Adipocyte (in vitro differentiated cells): ENCODE measurements at regions not wholly inside any gene's neighbourhood (a gene's known extent, or its start where the extent isn't known, plus 50 kb on each side); places are given as distances from the start of the nearest gene placed in this dataset.

Experiments
- DNase-seq: peaks from one replicate; pipeline ENCODE4 v3.0.0-alpha.2; 2015; ENCODE audit warnings: low read depth
- H3K27me3 ChIP-seq: replicated peaks from 2 replicates; pipeline ENCODE4 v1.7.0; 2013; ENCODE audit warnings: mild to moderate bottlenecking, low read length, moderate library complexity; ENCODE audit not compliant: control insufficient read depth, insufficient read depth
- H3K36me3 ChIP-seq: 2 replicates; pipeline ENCODE4 v1.7.0; 2013; ENCODE audit warnings: low read length, mild to moderate bottlenecking, moderate library complexity; ENCODE audit not compliant: control insufficient read depth, insufficient read depth, severe bottlenecking
- H3K4me1 ChIP-seq: 2 replicates; pipeline ENCODE4 v1.7.0; 2013; ENCODE audit warnings: mild to moderate bottlenecking, low read length, moderate library complexity; ENCODE audit not compliant: control insufficient read depth, insufficient read depth
- H3K4me3 ChIP-seq: 2 replicates; pipeline ENCODE4 v1.7.0; 2013; ENCODE audit warnings: mild to moderate bottlenecking, low read length, moderate library complexity
- H3K9ac ChIP-seq: 2 replicates; pipeline ENCODE4 v1.7.0; 2013; ENCODE audit warnings: mild to moderate bottlenecking, low read length, moderate library complexity
- H3K9me3 ChIP-seq: 2 replicates; pipeline ENCODE4 v1.7.0; 2013; ENCODE audit warnings: mild to moderate bottlenecking, low read length, moderate library complexity; ENCODE audit not compliant: control insufficient read depth

GRCh38 chr16:64158941-64159588 is 962.8 kb downstream of the CDH11 start:
- Histone ChIP-seq H3K4me1 (peaks cover 20% of the 10 kb centered on the region), H3K9ac (no peak overlapping the region), H3K9me3 (no peaks in the 10 kb centered on the region), H3K27me3 (no peaks in the 10 kb centered on the region), H3K36me3 (no peaks in the 10 kb centered on the region), H3K4me3 (no peak overlapping the region)
- DNase-seq = no peak

- Histone ChIP-seq H3K9ac (no peak overlapping the region), H3K9me3 (no peaks in the 10 kb centered on the region), H3K36me3 (no peaks in the 10 kb centered on the region), H3K27me3 (no peaks in the 10 kb centered on the region), H3K4me1 (no peaks in the 10 kb centered on the region), H3K4me3 (no peak overlapping the region)
- DNase-seq = peak; percentile 62
Measured at GRCh38 chr16:64153718-64154117, 968.1 kb downstream of the CDH11 start.

- Histone ChIP-seq H3K27me3 (no peaks in the 10 kb centered on the region), H3K9me3 (no peaks in the 10 kb centered on the region), H3K4me3 (no peak overlapping the region), H3K4me1 (no peaks in the 10 kb centered on the region), H3K9ac (no peak overlapping the region), H3K36me3 (no peaks in the 10 kb centered on the region)
- DNase-seq = peak; percentile 57
Measured at GRCh38 chr16:64151990-64152767, 969.7 kb downstream of the CDH11 start.

- H3K27me3 ChIP-seq = no peaks in the 10 kb centered on the region
- H3K9ac ChIP-seq = no peak overlapping the region
- no peak overlapping the region for H3K4me3 ChIP-seq
- no peaks in the 10 kb centered on the region for H3K36me3 ChIP-seq
- no peaks in the 10 kb centered on the region for H3K4me1 ChIP-seq
- no peaks in the 10 kb centered on the region for H3K9me3 ChIP-seq
- DNase-seq = no peak
Measured at GRCh38 chr16:64150193-64150592, 971.7 kb downstream of the CDH11 start.

GRCh38 chr16:64149756-64150155 is 972.1 kb downstream of the CDH11 start:
- H3K9me3 ChIP-seq = no peaks in the 10 kb centered on the region
- no peak overlapping the region for H3K9ac ChIP-seq
- H3K27me3 ChIP-seq = no peaks in the 10 kb centered on the region
- H3K4me3 ChIP-seq = no peak overlapping the region
- DNase-seq = no peak
- H3K36me3 ChIP-seq = no peaks in the 10 kb centered on the region
- peaks cover 1% of the 10 kb centered on the region for H3K4me1 ChIP-seq

- Histone ChIP-seq H3K9me3 (no peaks in the 10 kb centered on the region), H3K27me3 (no peaks in the 10 kb centered on the region), H3K9ac (no peak overlapping the region), H3K36me3 (no peaks in the 10 kb centered on the region), H3K4me3 (no peak overlapping the region), H3K4me1 (peaks cover 6% of the 10 kb centered on the region)
- DNase-seq = no peak
Measured at GRCh38 chr16:64148356-64148755, 973.5 kb downstream of the CDH11 start.

GRCh38 chr16:64147941-64148340 is 973.9 kb downstream of the CDH11 start:
- no peak for DNase-seq

GRCh38 chr16:64144617-64145016 is 977.2 kb downstream of the CDH11 start:
- H3K36me3 ChIP-seq = no peaks in the 10 kb centered on the region
- no peak overlapping the region for H3K4me3 ChIP-seq
- no peaks in the 10 kb centered on the region for H3K9me3 ChIP-seq
- no peaks in the 10 kb centered on the region for H3K27me3 ChIP-seq
- DNase-seq = peak; percentile 63
- H3K9ac ChIP-seq = no peak overlapping the region
- peaks cover 6% of the 10 kb centered on the region for H3K4me1 ChIP-seq

More at GRCh38 chr16:64147941-64148340, 973.9 kb downstream of the CDH11 start:
- Histone ChIP-seq H3K9me3 (no peaks in the 10 kb centered on the region), H3K27me3 (no peaks in the 10 kb centered on the region), H3K9ac (no peak overlapping the region), H3K4me3 (no peak overlapping the region), H3K36me3 (no peaks in the 10 kb centered on the region), H3K4me1 (peaks cover 6% of the 10 kb centered on the region)

- Histone ChIP-seq H3K4me1 (peaks cover 4% of the 10 kb centered on the region), H3K4me3 (no peak overlapping the region), H3K9ac (no peak overlapping the region), H3K27me3 (no peaks in the 10 kb centered on the region), H3K9me3 (no peaks in the 10 kb centered on the region), H3K36me3 (no peaks in the 10 kb centered on the region)
- no peak for DNase-seq
Measured at GRCh38 chr16:64138621-64139020, 983.2 kb downstream of the CDH11 start.

- Histone ChIP-seq H3K9ac (no peak overlapping the region), H3K4me3 (no peak overlapping the region), H3K4me1 (peaks cover 10% of the 10 kb centered on the region), H3K27me3 (no peaks in the 10 kb centered on the region), H3K9me3 (no peaks in the 10 kb centered on the region), H3K36me3 (no peaks in the 10 kb centered on the region)
- DNase-seq = no peak
Measured at GRCh38 chr16:64138006-64138405, 983.9 kb downstream of the CDH11 start.

- DNase-seq = no peak
- no peak overlapping the region for H3K4me3 ChIP-seq
- no peaks in the 10 kb centered on the region for H3K36me3 ChIP-seq
- no peaks in the 10 kb centered on the region for H3K9me3 ChIP-seq
- H3K4me1 ChIP-seq = peaks cover 15% of the 10 kb centered on the region
- no peak overlapping the region for H3K9ac ChIP-seq
- no peaks in the 10 kb centered on the region for H3K27me3 ChIP-seq
Measured at GRCh38 chr16:64136743-64137142, 985.1 kb downstream of the CDH11 start.
